ENCODE measurements at regions not wholly inside any gene's neighbourhood (a gene's known extent, or its start where the extent isn't known, plus 50 kb on each side); places are given as distances from the start of the nearest gene placed in this dataset.

DNA sequence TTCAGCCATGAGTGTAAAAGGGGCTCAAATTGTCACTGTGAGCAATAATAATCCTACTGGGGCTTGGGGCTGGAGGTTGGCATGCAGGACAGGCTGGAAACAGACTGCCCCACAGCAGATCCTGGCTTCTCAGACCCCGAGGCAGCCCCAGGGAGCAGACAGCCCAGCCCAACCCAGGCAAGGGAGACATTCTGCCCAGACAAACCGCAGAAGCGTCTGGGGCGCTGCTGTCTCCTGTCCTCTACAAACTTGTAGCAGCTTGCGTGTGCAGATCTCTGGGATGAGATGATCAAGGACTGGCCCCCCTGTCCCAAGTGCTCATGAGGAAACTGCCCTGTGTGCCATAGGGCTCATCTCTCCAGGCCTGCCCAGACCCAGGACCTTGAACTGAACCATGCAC is 84.6 kb downstream of the MAFB start:
- Histone ChIP-seq H3K36me3 (no peaks in the 10 kb centered on the region), H3K4me3 (no peak overlapping the region), H3K9me3 (peaks cover 0 to 3% (median 0%) of the 10 kb centered on the region in 4 donors), H3K27ac (no peak overlapping the region), H3K4me1 (no peaks in the 10 kb centered on the region), H3K27me3 (no peaks in the 10 kb centered on the region)
- 81 to 85% methylated on average over 5 of the region's 5 CpGs for WGBS, 2 donors
- no peak for DNase-seq
- intact Hi-C loops (cut with DNase I), result no loop called here
- TF ChIP-seq POLR2A (IDR thresholded peaks at IDR 0.05) (no peak), EP300 (IDR thresholded peaks at IDR 0.05) (no peak), POLR2AphosphoS5 (IDR thresholded peaks at IDR 0.05) (no peak)
- TF ChIP-seq, protein P1, sequence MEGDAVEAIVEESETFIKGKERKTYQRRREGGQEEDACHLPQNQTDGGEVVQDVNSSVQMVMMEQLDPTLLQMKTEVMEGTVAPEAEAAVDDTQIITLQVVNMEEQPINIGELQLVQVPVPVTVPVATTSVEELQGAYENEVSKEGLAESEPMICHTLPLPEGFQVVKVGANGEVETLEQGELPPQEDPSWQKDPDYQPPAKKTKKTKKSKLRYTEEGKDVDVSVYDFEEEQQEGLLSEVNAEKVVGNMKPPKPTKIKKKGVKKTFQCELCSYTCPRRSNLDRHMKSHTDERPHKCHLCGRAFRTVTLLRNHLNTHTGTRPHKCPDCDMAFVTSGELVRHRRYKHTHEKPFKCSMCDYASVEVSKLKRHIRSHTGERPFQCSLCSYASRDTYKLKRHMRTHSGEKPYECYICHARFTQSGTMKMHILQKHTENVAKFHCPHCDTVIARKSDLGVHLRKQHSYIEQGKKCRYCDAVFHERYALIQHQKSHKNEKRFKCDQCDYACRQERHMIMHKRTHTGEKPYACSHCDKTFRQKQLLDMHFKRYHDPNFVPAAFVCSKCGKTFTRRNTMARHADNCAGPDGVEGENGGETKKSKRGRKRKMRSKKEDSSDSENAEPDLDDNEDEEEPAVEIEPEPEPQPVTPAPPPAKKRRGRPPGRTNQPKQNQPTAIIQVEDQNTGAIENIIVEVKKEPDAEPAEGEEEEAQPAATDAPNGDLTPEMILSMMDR (IDR thresholded peaks at IDR 0.05), result no peak

DNA sequence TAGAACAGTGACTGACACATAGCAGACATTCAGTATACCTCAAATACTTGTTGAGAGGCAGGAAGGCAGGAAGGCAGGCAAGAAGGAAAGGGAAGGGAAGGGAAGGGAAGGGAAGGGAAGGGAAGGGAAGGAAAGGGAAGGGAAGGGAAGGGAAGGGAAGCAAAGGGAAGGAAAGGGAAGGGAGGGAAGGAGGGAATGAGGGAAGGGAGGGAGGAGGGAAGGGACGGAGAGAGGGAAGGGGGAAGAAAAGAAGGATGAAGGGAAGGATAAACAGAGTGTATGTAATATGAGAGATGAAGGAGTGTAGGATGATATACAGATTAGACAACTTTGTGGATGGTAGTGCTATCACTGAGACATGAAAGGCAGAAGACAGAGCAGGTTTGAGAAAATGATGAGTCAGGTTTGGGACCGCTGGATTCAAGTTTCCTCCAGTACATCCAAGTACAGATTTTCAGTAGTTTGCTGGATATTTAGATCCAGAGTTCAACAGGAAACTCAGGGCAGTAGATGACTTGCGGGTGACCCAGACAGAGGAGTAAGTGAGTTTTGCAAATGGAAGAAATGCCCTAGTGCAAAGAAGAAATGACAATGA is 85.9 kb downstream of the MAFB start:
- 80% methylated on average over 3 of the region's 3 CpGs for WGBS, 2 donors
- H3K27ac ChIP-seq, result no peak overlapping the region
- peaks cover 0 to 9% (median 0%) of the 10 kb centered on the region in 4 donors for H3K9me3 ChIP-seq
- H3K4me3 ChIP-seq, result no peak overlapping the region
- H3K36me3 ChIP-seq, result no peaks in the 10 kb centered on the region
- no peak for DNase-seq
- no peaks in the 10 kb centered on the region for H3K27me3 ChIP-seq
- TF ChIP-seq EP300 (IDR thresholded peaks at IDR 0.05), result no peak
- TF ChIP-seq, protein P1 (IDR thresholded peaks at IDR 0.05), result no peak
- no peak for TF ChIP-seq POLR2AphosphoS5 (IDR thresholded peaks at IDR 0.05)
- TF ChIP-seq POLR2A (IDR thresholded peaks at IDR 0.05), result no peak
- no peaks in the 10 kb centered on the region for H3K4me1 ChIP-seq
- intact Hi-C loops (cut with DNase I), result no loop called here

DNA sequence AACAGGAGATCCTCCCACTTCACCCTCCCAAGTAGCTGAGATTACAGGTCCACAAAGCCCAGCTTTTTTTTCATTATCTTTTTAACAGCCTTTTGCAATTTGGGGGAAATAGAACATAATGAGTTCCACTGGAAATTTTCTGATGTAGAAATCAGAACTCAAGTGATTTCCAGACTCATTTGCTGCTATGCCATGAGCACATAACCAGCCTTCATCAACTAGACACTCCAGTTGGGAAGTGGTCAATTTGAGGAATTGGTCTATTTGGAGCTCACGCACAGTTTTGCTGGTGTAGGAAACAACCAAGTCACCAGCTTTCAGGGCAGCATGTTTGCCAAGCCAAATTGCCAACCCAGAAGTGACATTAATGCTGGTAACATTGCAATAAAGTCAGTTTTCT is 86.7 kb downstream of the MAFB start:
- Histone ChIP-seq H3K4me3 (no peak overlapping the region), H3K4me1 (no peaks in the 10 kb centered on the region), H3K36me3 (no peaks in the 10 kb centered on the region), H3K27me3 (no peaks in the 10 kb centered on the region), H3K9me3 (peaks cover 0 to 9% (median 0%) of the 10 kb centered on the region in 4 donors), H3K27ac (no peak overlapping the region)
- DNase-seq, result no peak
- intact Hi-C loops (cut with DNase I), result no loop called here
- TF ChIP-seq POLR2A (IDR thresholded peaks at IDR 0.05) (no peak), EP300 (IDR thresholded peaks at IDR 0.05) (no peak), POLR2AphosphoS5 (IDR thresholded peaks at IDR 0.05) (no peak)
- TF ChIP-seq, protein P1 (IDR thresholded peaks at IDR 0.05), result no peak
- WGBS, 2 donors, result 88 to 97% methylated on average over 1 of the region's 1 CpG

DNA sequence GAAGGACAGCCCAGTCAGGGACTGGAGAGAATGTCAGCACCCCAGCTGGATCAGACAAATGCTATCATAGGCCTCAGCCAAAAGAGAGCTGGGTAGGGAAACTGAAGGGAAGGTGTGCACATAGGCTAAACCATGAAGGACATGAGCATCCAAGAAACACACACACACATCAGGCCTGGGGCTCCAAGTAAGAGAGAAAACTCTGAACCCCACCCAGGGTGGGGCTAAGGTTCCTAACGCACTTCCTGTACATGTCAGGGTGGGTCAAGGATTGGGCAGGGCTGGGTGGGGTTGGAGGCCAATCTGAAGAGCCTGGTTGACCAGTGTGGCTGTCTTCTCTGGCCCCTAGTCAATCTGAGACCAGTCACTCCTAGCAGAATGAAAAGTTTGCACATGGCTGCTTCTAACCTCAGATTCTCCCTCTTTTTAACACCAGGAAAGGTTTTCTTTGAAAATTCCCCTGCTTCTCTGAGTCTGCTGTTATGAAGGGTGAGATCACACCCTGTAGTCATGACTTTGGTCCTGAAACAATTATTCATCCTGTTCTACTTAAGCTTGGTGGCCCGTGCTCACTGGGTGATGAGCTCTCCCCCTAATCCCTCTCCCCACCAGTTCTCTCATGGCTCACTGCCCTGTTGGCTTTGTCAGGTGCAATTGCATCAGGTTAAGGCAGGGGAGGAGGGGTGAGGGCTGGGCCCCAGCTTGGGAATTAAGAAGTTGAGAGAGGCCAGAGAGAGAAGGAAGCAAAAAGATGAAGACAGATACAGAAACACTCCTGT is 88.4 kb downstream of the MAFB start:
- intact Hi-C loops (cut with DNase I), result no loop called here
- H3K4me3 ChIP-seq, result no peak overlapping the region
- H3K27me3 ChIP-seq, result no peaks in the 10 kb centered on the region
- peaks cover 0 to 9% (median 0%) of the 10 kb centered on the region in 4 donors for H3K9me3 ChIP-seq
- no peaks in the 10 kb centered on the region for H3K4me1 ChIP-seq
- 43 to 68% methylated on average over 2 of the region's 2 CpGs for WGBS, 2 donors
- TF ChIP-seq POLR2A (IDR thresholded peaks at IDR 0.05), result no peak
- H3K27ac ChIP-seq, result no peak overlapping the region
- H3K36me3 ChIP-seq, result no peaks in the 10 kb centered on the region
- DNase-seq, result no peak

DNA sequence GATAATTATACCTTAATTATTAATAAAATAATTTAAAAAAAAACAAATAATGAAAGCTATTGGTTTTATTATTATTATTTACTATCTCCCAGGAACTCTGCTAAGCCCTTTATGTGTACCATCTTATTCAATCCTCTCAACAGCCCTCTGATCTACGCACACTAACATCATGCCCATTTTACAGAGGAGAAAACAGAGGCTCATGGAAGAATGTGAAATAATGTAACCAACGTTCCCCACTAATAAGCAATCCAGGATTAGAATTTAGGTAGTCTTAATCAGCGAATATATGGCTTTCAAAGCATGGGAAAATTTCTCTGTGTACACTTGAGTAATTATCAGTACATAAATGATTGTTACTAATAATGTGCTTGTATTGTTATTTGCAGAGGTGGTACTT is 89.0 kb downstream of the MAFB start:
- no peak overlapping the region for H3K4me3 ChIP-seq
- H3K36me3 ChIP-seq, result no peaks in the 10 kb centered on the region
- intact Hi-C loops (cut with DNase I), result no loop called here
- peaks cover 0 to 9% (median 0%) of the 10 kb centered on the region in 4 donors for H3K9me3 ChIP-seq
- H3K27ac ChIP-seq, result no peak overlapping the region
- H3K27me3 ChIP-seq, result no peaks in the 10 kb centered on the region
- TF ChIP-seq POLR2AphosphoS5 (IDR thresholded peaks at IDR 0.05) (no peak), POLR2A (IDR thresholded peaks at IDR 0.05) (no peak), EP300 (IDR thresholded peaks at IDR 0.05) (no peak)
- TF ChIP-seq, protein P1 (IDR thresholded peaks at IDR 0.05), result no peak
- no peaks in the 10 kb centered on the region for H3K4me1 ChIP-seq
- WGBS, 2 donors, result 87 to 88% methylated on average over 3 of the region's 3 CpGs
- DNase-seq, result no peak

Measured in sigmoid colon (tissue), 6 donors.